ENCODE measurements at regions not wholly inside any gene's neighbourhood (a gene's known extent, or its start where the extent isn't known, plus 50 kb on each side); places are given as distances from the start of the nearest gene placed in this dataset.

DNA sequence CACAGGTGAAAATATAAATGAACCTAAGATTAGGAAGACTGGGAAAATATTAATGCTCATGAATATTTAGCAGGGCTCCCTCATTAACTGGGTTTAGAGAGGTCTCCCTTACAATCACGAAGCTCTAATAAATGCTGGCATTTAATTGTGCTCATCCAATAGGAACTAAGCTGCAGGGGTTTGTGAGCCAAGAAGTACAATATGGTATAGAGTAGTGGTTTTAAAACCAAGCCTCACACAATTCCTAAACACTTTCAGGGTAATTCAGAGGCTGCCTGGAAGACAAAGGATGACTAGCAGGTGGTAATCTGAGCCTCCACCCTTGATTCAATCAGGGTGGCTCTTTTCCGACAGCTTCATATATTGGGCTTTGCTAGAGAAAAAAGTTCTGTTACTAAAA is 103.3 kb downstream of the GPAM start:
- peak; percentile 36 for DNase-seq

DNA sequence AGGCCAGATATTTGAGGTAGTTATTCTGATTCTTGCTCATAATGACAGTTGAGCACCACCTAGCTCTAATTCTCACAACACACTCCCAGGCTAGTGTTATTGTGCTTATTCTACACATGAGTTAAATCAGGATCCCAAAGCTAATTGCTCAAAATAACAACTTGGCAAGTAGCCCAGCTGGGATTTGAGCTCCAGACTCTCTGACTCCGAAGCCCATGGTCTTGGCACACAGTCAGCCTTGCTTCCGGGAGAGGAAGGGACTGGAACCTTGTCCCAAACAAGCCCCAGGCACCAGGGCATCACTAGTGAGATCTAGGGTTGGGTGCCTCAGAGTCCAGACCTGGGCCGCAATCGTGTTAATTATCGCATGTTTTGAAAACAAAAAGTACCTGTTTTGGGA is 101.4 kb downstream of the GPAM start:
- peak; percentile 81 for DNase-seq

DNA sequence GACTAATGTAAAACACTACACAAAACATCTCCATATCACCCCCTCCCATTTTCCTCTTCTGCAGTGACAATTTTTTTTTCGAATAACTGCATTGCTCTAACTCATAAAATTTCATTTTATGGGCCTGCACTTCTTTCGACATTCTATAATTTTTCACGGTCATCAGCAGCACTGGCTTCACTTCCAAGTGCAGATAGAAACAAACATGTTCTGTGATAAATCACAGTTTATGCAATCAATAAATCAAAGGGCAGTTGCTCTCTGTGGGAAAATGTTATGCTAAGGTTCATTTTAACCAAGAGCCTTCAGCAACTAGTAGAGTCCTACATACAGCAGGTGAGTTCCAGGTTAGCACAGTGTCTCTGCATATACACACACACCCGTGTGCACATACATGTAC is 100.1 kb downstream of the GPAM start:
- DNase-seq, result no peak

DNA sequence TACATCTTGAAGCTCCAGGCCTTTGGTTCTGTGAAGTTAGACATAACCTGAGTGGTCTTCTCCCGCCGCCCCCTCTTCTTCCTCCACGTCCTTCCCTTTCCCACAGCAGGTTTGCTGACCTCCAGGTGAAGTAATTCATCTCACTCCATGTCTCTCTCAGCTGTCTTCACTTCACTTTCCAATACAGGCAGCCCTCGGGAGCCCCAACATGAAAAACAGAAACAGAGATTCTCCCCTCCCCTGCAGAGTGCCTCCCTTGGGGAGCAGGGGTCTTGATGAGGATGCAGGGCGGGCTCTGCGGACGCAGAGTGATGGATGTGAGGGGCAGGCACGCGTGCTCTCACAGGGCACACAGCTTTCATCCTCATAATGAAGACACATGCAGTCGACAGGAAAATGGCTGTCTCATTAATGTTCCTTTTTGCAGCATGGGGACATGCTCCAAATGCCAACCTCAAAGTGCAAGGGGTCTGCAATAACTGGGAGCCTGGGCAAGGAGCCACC is 95.6 kb downstream of the GPAM start:
- no peak for DNase-seq

DNA sequence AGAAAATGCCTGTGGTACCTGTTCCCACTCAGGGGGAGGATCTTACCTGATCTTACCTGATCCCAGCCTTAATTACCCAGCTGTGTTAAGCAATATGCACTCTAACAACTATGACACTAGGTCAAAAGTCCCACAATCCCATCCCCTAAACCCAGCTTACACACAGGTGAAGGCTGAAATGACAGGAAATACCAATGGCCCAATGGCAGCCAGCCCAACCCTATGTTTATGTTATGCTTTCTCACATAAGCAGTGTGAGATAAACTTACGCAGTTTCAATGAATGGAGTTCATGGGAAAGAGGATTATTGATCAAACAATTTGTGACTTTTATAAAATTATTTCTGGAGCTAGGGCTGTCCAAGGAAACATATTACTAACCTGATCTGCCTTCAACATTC is 91.9 kb downstream of the GPAM start:
- DNase-seq, result no peak

DNA sequence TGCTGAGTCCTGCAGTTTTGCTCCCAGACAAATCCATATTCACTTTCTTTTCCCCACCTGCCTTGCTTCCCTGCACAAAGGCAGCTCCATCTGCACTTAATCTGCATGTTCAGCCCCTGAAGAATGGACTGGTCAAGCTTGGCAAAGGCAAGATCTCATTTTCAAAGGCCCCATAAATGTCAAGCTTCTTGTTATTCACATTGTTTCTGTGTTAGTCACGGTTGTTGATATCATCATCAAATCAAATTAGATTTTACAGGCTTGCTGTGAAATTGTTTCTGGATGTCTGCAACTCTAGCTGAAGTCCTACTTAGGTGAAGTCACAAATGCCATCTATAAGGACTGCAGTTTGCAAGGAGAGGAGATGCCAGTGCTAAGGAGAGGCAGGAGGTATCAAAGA is 91.0 kb downstream of the GPAM start:
- DNase-seq, result no peak

DNA sequence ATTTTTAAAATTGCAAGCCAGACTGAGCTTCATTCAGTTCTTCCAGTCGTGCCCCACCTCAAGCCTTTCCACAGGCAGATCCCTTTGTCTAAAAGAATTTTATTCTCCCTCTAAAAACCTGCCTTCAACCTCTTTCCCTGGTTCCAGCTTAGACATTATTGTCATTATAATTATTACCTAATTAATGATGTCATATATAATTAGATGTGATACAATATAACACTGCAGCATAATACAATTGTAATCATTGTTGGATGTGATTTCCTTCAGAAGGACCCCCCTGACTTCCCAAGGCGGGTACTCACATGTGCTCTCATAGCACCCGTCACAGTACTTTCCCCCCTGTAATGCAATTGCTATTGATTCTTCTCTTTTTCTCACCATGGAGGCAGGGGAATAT is 88.6 kb downstream of the GPAM start:
- no peak for DNase-seq

DNA sequence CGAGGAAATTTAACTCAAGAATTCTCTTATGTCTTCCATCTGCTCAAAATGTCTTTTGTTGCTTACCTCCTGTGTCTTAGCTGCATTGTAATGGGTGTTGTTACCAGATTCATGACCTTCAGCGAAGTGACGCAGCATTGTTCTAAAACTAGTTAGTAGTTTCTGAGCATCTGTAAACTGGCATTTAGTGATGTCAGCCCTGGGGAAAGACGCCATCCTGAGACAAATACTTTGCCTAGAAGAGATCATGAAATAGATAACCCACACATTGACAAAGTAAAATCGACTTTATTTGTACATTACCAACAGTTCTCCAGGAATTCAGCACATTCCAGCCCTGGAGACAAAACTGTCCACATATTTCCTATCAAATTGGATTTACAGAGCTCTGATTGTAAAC is 87.8 kb downstream of the GPAM start:
- no peak for DNase-seq

DNA sequence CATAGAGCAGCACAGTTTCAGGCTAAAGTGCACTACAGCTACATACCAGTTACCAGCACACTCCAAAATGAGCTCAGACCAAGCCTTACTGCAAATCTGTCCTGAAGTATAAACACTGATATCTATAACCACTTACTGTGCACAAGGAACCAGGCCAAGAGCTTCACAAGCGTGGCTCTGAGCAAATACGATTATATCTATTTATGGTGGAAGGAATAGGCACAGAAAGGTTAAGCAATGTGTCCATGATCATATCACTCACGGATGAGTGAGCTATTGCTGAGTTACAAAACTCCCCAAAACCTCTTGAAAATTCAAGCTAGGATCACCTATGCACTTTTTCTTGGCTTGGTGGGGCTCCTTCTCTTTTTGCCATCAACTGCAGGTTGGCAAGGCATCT is 84.9 kb downstream of the GPAM start:
- no peak for DNase-seq

Measured in NCI-H1105 (cell line).